ENCODE measurements at regions not wholly inside any gene's neighbourhood (a gene's known extent, or its start where the extent isn't known, plus 50 kb on each side); places are given as distances from the start of the nearest gene placed in this dataset.

DNA sequence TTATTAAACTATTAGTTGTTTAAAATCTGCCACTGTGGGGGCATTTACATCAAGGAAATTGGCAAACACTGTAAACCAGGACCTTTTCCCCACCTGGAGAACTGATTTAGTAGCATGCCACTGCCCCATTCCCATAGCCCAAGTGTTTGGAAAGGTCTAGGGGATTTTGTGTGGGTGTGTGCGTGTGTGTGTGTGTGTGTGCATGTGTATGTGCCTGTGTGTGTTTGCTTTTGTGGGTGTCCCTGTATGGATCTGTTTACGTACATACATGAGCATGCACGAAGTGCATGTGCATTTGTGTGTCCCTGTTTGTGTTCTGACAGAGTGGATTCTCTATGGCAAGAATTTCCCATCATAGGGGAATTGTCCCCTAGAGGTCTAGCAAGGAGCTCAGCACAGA, 62.7 kb upstream of the LMO1 start:
- TF ChIP-seq, protein P1, sequence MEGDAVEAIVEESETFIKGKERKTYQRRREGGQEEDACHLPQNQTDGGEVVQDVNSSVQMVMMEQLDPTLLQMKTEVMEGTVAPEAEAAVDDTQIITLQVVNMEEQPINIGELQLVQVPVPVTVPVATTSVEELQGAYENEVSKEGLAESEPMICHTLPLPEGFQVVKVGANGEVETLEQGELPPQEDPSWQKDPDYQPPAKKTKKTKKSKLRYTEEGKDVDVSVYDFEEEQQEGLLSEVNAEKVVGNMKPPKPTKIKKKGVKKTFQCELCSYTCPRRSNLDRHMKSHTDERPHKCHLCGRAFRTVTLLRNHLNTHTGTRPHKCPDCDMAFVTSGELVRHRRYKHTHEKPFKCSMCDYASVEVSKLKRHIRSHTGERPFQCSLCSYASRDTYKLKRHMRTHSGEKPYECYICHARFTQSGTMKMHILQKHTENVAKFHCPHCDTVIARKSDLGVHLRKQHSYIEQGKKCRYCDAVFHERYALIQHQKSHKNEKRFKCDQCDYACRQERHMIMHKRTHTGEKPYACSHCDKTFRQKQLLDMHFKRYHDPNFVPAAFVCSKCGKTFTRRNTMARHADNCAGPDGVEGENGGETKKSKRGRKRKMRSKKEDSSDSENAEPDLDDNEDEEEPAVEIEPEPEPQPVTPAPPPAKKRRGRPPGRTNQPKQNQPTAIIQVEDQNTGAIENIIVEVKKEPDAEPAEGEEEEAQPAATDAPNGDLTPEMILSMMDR (conservative IDR thresholded peaks at IDR 0.05; ENCODE audit: low read length) = no peak
- TF ChIP-seq EZH2phosphoT487 (IDR thresholded peaks at IDR 0.05; ENCODE audit: borderline replicate concordance) = no peak

Data from Loucy (cell line).